Lower leg skin (tissue), 3 donors: ENCODE measurements at regions not wholly inside any gene's neighbourhood (a gene's known extent, or its start where the extent isn't known, plus 50 kb on each side); places are given as distances from the start of the nearest gene placed in this dataset.

Experiments used
- CTCF ChIP-seq, 3 donors: fragments of 450-650 bp; IDR thresholded peaks; one replicate each; pipeline ENCODE4 v1.5.1; 2016; ENCODE audit warnings: antibody characterized with exemption in 3 of 3, mild to moderate bottlenecking in 3 of 3, moderate library complexity in 2 of 3
- POLR2A ChIP-seq, 2 donors: fragments of 450-650 bp; IDR thresholded peaks; one replicate each; pipeline ENCODE4 v1.6.1; 2016 to 2017; ENCODE audit warnings: antibody characterized with exemption in 2 of 2, mild to moderate bottlenecking in 1 of 2, moderate library complexity in 1 of 2

GRCh38 chr12:58655375-58655774 lies 264.9 kb downstream of the LRIG3 start:
- TF ChIP-seq POLR2A (IDR thresholded peaks at IDR 0.05) (no peak), CTCF (IDR thresholded peaks at IDR 0.05) (no peak)
